ENCODE measurements at regions not wholly inside any gene's neighbourhood (a gene's known extent, or its start where the extent isn't known, plus 50 kb on each side); places are given as distances from the start of the nearest gene placed in this dataset.

DNA sequence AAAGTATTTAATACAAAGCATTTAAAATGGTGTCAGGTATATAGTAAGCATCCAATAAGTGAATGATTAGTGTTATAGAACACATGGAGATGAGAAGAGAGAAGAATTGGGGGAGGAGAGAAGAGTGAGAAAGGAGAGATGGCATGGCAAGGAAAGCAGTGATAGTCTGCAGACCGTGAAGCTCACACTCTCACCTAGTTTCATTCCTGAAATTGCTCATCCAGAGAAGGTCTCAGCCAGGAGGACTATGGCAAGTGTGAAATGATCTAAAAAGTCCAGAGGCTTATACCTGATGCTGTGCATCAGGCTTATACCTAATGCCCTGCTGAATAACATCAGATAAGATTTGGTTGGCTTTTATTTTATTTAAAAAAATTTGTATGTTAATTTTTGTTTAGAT lies 351.6 kb upstream of the KLF12 start:
- Histone ChIP-seq H3K4me3 (no peak overlapping the region), H3K27me3 (replicated peaks in 1 of 7) (no peaks in the 10 kb centered on the region), H3K9me3 (no peaks in the 10 kb centered on the region), H3K36me3 (no peaks in the 10 kb centered on the region), H3K27ac (no peak overlapping the region), H3K4me1 (no peaks in the 10 kb centered on the region)
- WGBS, 5 donors, result 38 to 71% (median 59%) methylated on average over 1 of the region's 1 CpG
- intact Hi-C loops (cut with DNase I; ENCODE audit: low total_unique reads), result no loop called here
- TF ChIP-seq, protein P1, sequence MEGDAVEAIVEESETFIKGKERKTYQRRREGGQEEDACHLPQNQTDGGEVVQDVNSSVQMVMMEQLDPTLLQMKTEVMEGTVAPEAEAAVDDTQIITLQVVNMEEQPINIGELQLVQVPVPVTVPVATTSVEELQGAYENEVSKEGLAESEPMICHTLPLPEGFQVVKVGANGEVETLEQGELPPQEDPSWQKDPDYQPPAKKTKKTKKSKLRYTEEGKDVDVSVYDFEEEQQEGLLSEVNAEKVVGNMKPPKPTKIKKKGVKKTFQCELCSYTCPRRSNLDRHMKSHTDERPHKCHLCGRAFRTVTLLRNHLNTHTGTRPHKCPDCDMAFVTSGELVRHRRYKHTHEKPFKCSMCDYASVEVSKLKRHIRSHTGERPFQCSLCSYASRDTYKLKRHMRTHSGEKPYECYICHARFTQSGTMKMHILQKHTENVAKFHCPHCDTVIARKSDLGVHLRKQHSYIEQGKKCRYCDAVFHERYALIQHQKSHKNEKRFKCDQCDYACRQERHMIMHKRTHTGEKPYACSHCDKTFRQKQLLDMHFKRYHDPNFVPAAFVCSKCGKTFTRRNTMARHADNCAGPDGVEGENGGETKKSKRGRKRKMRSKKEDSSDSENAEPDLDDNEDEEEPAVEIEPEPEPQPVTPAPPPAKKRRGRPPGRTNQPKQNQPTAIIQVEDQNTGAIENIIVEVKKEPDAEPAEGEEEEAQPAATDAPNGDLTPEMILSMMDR (IDR thresholded peaks at IDR 0.05 in 8 of 11, conservative IDR thresholded peaks at IDR 0.05 in 3 of 11), result no peak
- no peak for TF ChIP-seq POLR2A (IDR thresholded peaks at IDR 0.05)
- DNase-seq, result no peak

DNA sequence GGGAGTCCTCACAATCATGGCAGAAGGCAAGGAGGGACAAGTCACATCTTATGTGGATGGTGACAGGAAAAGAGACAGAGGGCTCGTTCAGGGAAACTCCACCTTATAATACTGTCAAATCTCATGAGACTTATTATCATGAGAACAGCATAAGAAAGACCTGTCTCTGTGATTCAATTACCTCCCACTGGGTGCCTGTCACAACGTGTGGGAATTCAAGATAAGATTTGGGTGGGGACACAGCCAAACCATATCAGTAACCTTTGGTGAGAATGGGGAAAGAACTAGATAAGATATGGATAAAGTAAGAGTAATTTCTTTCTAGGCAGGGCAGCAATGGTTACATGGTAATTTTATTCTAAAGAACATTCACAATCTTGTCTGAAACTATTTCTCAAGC lies 344.9 kb upstream of the KLF12 start:
- no peak for DNase-seq
- H3K27me3 ChIP-seq (replicated peaks in 1 of 7), result no peaks in the 10 kb centered on the region
- WGBS, 5 donors, result 42 to 76% (median 52%) methylated on average over 2 of the region's 2 CpGs

DNA sequence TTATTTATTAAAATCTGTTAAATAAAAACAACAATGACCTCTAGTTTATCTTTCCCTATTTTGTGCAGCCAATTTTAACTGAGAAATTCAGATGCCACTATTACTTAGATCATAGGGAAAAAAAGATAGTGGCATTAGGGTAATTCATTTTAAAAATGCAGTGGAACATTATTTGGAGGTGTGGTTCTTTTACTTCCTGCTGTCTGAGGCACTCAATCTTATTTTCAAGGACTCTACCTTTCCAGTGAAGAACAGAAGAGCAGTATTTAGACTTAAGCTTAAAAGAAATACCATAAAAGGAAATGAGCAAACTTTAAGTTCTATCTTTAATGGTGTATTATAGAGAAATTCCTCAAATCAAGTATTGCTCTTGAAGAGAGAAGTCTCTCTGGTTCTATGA lies 342.6 kb upstream of the KLF12 start:
- TF ChIP-seq POLR2AphosphoS5 (IDR thresholded peaks at IDR 0.05), result no peak
- TF ChIP-seq, protein P1 (IDR thresholded peaks at IDR 0.05 in 8 of 11, conservative IDR thresholded peaks at IDR 0.05 in 3 of 11), result no peak
- TF ChIP-seq POLR2A (IDR thresholded peaks at IDR 0.05), result no peak
- Histone ChIP-seq H3K27me3 (replicated peaks in 1 of 7) (peaks cover 0 to 4% (median 0%) of the 10 kb centered on the region in 7 donors), H3K9me3 (no peaks in the 10 kb centered on the region), H3K4me1 (no peaks in the 10 kb centered on the region), H3K36me3 (no peaks in the 10 kb centered on the region), H3K27ac (no peak overlapping the region), H3K4me3 (no peak overlapping the region)
- DNase-seq, result no peak
- intact Hi-C loops (cut with DNase I; ENCODE audit: low total_unique reads), result no loop called here

More for the DNA sequence above, 344.9 kb upstream of the KLF12 start:
- TF ChIP-seq POLR2AphosphoS5 (IDR thresholded peaks at IDR 0.05) (no peak), POLR2A (IDR thresholded peaks at IDR 0.05) (no peak)
- TF ChIP-seq, protein P1 (IDR thresholded peaks at IDR 0.05 in 8 of 11, conservative IDR thresholded peaks at IDR 0.05 in 3 of 11), result no peak
- no peak overlapping the region for H3K4me3 ChIP-seq
- intact Hi-C loops (cut with DNase I; ENCODE audit: low total_unique reads), result no loop called here
- no peaks in the 10 kb centered on the region for H3K9me3 ChIP-seq
- H3K27ac ChIP-seq, result no peak overlapping the region
- no peaks in the 10 kb centered on the region for H3K4me1 ChIP-seq
- no peaks in the 10 kb centered on the region for H3K36me3 ChIP-seq

DNA sequence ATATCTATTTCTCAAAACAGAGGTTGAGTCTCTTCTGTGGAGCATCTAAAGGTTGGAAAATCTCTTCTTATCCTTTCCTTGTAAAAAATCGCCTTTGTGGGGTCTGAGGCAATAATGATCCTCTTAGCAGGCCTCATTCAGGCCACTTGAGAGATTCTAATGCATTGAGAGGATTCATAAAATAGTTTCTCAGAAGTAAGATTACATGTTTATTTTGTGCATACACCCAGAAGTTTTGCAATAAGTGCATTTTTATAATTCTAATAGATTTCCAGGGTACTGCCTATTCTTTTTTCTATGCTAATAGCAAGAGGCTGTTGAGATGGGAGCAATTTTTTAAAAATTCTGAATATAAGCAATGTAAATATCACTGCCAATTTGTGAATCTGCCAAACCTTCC lies 342.2 kb upstream of the KLF12 start:
- intact Hi-C loops (cut with DNase I; ENCODE audit: low total_unique reads), result no loop called here
- Histone ChIP-seq H3K4me1 (no peaks in the 10 kb centered on the region), H3K4me3 (no peak overlapping the region), H3K27me3 (replicated peaks in 1 of 7) (peaks cover 0 to 4% (median 0%) of the 10 kb centered on the region in 7 donors), H3K36me3 (no peaks in the 10 kb centered on the region), H3K27ac (no peak overlapping the region), H3K9me3 (no peaks in the 10 kb centered on the region)
- TF ChIP-seq, protein P1 (IDR thresholded peaks at IDR 0.05 in 8 of 11, conservative IDR thresholded peaks at IDR 0.05 in 3 of 11), result no peak
- no peak for TF ChIP-seq POLR2AphosphoS5 (IDR thresholded peaks at IDR 0.05)
- TF ChIP-seq POLR2A (IDR thresholded peaks at IDR 0.05), result no peak
- DNase-seq, result no peak
- 54 to 77% (median 62%) methylated on average over 1 of the region's 1 CpG for WGBS, 5 donors

Data from spleen (tissue), 11 donors.